GM13976 (cell line): ENCODE measurements at regions not wholly inside any gene's neighbourhood (a gene's known extent, or its start where the extent isn't known, plus 50 kb on each side); places are given as distances from the start of the nearest gene placed in this dataset.
"Not testable (repeated sequence)": the region's sequence is repeated elsewhere in the genome, so short reads cannot be mapped to it uniquely, and the experiment has no call there.

Experiments used
- DNase-seq: peaks from one replicate; pipeline ENCODE4 v3.0.0; 2012; ENCODE audit warnings: low spot score
- in situ Hi-C: fragments of 300-500 bp; cut with MboI; formaldehyde crosslinking; loops from one replicate; pipeline ENCODE4 v1.12.0; 2022; ENCODE audit warnings: low sequenced_read_pairs, mixed read lengths, inconsistent platforms; ENCODE audit not compliant: unreplicated experiment
- TF ChIP-seq, protein P1 (sequence below): IDR thresholded peaks from 2 replicates; pipeline ENCODE4 v1.5.1; 2012; ENCODE audit warnings: borderline replicate concordance, mild to moderate bottlenecking; ENCODE audit not compliant: insufficient read depth; ENCODE audit errors: extremely low read depth, missing control alignments, control extremely low read depth

DNA sequence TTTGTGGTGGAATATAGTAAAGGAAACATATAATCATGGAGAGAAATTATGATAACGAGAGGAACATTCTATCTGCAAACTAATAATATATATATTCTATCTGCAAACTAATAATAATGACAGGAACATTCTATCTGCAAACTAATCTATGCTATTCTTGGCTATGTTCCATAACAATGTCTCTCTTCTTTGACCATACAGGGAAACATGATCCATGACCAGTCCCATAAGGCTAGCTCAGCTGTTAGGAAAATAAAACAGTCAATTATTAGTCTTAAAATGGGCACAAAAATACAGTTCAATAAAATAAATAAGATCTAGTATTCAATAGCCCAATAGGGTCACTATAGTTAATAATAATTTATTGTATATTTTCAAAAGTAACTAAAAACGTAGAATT is 707.8 kb upstream of the PCDH20 start:
- in situ Hi-C loops = loop anchor here (25.0 kb wide), 1 partner anchor 239 kb away; no protein-coding TSS in a partner anchor
- no peak for DNase-seq
- TF ChIP-seq, protein P1, sequence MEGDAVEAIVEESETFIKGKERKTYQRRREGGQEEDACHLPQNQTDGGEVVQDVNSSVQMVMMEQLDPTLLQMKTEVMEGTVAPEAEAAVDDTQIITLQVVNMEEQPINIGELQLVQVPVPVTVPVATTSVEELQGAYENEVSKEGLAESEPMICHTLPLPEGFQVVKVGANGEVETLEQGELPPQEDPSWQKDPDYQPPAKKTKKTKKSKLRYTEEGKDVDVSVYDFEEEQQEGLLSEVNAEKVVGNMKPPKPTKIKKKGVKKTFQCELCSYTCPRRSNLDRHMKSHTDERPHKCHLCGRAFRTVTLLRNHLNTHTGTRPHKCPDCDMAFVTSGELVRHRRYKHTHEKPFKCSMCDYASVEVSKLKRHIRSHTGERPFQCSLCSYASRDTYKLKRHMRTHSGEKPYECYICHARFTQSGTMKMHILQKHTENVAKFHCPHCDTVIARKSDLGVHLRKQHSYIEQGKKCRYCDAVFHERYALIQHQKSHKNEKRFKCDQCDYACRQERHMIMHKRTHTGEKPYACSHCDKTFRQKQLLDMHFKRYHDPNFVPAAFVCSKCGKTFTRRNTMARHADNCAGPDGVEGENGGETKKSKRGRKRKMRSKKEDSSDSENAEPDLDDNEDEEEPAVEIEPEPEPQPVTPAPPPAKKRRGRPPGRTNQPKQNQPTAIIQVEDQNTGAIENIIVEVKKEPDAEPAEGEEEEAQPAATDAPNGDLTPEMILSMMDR = no peak

DNA sequence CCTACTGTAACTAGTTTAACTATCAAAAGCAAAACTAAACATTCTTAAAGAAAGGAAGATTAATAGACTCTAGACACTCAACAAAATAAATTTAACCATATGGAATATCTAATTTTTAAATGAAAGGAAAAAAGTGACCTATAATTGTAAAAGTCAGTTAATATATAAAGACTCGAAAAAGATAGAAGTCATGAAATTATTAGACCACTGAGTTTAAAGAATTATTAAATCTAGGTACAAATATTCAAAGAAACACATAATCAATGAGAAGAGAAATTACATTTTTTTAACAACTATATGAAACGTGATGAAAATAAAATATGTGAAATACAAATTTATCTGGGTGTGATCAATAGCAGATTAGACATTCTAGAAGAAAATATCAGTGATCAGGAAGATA is 706.8 kb upstream of the PCDH20 start:
- no peak for DNase-seq
- in situ Hi-C loops = loop anchor here (25.0 kb wide), 1 partner anchor 240 kb away; no protein-coding TSS in a partner anchor
- TF ChIP-seq, protein P1 = no peak

DNA sequence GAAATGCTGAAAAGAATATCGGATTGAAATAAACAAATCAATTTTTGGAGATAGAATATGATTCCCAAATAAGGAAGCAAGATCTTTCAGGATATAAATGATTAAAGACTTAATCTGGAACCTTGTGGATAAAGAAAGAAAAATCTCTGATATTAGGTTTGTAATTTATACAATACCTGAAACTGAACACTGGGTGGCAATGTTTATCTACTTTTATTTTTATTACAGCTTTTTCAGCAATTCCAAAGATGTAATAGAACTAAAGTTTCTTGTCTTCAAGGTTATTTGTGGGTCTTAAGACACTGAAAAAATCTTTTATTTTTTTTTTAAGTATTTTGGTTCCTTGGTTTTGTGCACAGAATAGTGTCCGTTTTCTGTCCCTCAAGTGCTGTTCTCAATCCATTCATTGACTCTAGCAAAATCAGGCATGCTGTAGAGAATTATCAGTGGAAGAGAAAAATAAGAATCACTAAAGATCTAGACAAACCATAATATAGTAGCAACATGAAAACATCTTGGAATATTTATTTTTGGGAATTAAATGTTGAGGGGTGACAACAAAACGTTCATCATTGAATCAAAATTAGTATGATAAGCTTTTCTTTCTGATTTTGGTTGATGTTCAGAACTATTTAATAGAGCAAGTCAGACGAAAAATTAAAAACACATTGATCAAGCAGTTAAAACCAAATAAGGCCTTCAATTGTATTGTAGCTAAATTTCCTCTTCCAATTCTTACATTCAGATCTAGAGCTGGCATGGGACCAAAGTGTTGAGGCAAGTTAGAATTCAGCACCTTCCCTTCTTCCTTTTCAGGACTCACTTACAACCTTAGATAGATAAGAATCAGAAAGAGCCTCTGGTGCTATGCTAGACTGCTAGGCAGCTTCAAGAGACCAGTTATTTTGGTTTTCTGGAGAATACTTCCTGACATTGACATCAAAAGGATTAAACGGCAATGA is 704.4 kb upstream of the PCDH20 start:
- peak; percentile 32 for DNase-seq

DNA sequence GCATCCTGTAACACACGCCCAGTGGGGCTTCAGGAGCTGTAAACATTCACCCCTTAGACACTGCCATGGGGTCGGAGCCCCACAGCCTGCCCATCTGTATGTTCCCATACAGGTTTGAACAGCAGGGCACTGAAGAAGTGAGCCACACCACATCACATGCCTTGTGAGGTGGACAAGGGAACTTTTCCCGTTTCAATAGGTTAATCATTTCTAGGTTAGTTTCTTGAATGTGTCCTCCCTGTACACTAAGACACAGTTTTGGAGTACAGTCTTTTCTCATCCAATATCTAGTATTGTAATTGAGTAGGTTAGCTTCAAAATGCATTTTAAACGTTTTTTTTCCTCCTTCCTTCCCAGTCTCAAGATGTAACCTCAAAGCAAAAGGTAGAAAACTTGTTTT is 700.2 kb upstream of the PCDH20 start:
- TF ChIP-seq, protein P1 = no peak
- no peak for DNase-seq
- in situ Hi-C loops = loop anchor here (25.0 kb wide), 1 partner anchor 246 kb away; no protein-coding TSS in a partner anchor

More for the DNA sequence above, 704.4 kb upstream of the PCDH20 start:
- TF ChIP-seq, protein P1 = no peak
- in situ Hi-C loops = loop anchor here (25.0 kb wide), 1 partner anchor 242 kb away; no protein-coding TSS in a partner anchor

DNA sequence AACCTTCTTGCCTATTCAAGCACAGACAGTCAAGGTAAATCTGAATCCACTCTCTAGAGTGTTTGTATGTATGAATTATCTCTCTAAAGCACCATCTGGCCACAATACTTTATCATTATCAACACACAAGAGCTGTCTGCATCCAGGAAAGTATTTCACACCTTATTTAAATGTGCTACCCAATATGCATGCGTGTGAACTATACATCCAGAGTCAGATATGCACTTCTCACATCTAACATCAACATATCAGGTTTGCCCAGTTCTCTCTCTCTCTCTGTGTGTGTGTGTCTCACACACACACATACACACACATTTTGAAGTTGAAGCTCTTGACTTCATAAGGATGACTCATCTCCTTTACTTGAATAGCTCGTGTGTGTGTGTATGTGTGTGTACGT is 697.5 kb upstream of the PCDH20 start:
- TF ChIP-seq, protein P1 = no peak
- DNase-seq = no peak
- in situ Hi-C loops = loop anchor here (25.0 kb wide), 1 partner anchor 249 kb away; no protein-coding TSS in a partner anchor

DNA sequence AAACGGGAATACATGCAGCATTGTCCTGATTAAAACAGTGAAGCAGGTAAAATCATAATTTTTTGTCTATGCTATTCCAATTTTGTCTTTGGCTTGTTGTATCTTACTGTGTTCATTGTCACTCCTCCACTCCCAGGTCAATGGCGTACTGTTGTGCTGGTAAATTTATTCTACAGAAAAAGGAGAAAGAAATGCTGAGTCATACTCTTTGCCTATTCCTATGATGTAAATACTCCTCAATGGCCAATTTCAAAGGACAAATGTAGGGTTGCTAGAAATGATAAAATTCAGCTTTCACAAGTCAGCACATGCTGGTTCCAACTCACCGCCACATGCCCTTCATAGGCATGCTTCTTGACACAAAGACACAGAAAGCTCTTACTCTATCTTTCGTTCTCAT is 694.4 kb upstream of the PCDH20 start:
- in situ Hi-C loops = loop anchor here (25.0 kb wide), 1 partner anchor 252 kb away; no protein-coding TSS in a partner anchor
- DNase-seq = no peak
- TF ChIP-seq, protein P1 = no peak

DNA sequence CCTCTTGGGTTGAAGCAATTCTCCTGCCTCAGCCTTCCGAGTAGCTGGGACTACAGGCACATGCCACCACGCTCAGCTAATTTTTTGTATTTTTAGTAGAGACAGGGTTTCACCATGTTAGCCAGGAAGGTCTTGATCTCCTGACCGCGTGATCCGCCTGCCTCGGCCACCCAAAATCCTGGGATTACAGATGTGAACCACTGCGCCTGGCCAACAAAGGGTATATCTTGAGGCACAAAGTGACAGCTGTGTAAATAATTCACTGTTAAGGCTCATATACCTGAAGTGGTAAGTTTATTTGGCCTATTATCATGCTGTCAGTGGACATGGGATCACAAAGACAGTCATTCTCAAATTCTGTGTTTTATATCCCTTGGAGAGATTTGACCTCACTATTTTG is 688.5 kb upstream of the PCDH20 start:
- in situ Hi-C loops = loop anchor here (25.0 kb wide), 1 partner anchor 258 kb away; no protein-coding TSS in a partner anchor

More for the DNA sequence above, 688.5 kb upstream of the PCDH20 start:
- not testable (repeated sequence) for DNase-seq
